Activated naive CD8-positive, alpha-beta T cell treated with anti-CD3 and anti-CD28 coated beads, Interleukin-2, amount 50 U/mL, for 24 hours (primary cell): ENCODE measurements at regions not wholly inside any gene's neighbourhood (a gene's known extent, or its start where the extent isn't known, plus 50 kb on each side); places are given as distances from the start of the nearest gene placed in this dataset.
"Not testable (repeated sequence)": the region's sequence is repeated elsewhere in the genome, so short reads cannot be mapped to it uniquely, and the experiment has no call there.

ENCODE experiments used
- ATAC-seq: fragments of 150-1000 bp; cut with Tn5 transposase; one replicate; pipeline ENCODE4 v1.10.0; 2021
- DNase-seq: peaks from one replicate; pipeline ENCODE4 v3.0.0; 2021
- H3K27ac Mint-ChIP-seq: one replicate; pipeline ENCODE4 v1.8.0; 2021; ENCODE audit warnings: mild to moderate bottlenecking, mixed read lengths
- H3K27me3 Mint-ChIP-seq: one replicate; pipeline ENCODE4 v1.8.0; 2021; ENCODE audit warnings: mixed read lengths
- H3K36me3 Mint-ChIP-seq: one replicate; pipeline ENCODE4 v1.8.0; 2021; ENCODE audit warnings: low read depth, mixed read lengths
- H3K4me1 Mint-ChIP-seq: one replicate; pipeline ENCODE4 v1.8.0; 2021; ENCODE audit warnings: mixed read lengths
- H3K4me3 Mint-ChIP-seq: one replicate; pipeline ENCODE4 v1.8.0; 2021; ENCODE audit warnings: mild to moderate bottlenecking, moderate library complexity, mixed read lengths
- H3K9me3 Mint-ChIP-seq: one replicate; pipeline ENCODE4 v1.8.0; 2021; ENCODE audit warnings: mixed read lengths

GRCh38 chr9:41658706-41659105 is 469.6 kb upstream of the ZNG1F start:
- H3K4me1 Mint-ChIP-seq, H3K36me3 Mint-ChIP-seq, DNase-seq, H3K9me3 Mint-ChIP-seq, H3K4me3 Mint-ChIP-seq, ATAC-seq, H3K27ac Mint-ChIP-seq, H3K27me3 Mint-ChIP-seq: not testable (repeated sequence)

- DNase-seq, H3K27ac Mint-ChIP-seq, H3K4me3 Mint-ChIP-seq, H3K36me3 Mint-ChIP-seq, ATAC-seq, H3K9me3 Mint-ChIP-seq, H3K4me1 Mint-ChIP-seq, H3K27me3 Mint-ChIP-seq: not testable (repeated sequence)
Measured at GRCh38 chr9:41658116-41658515, 469.0 kb upstream of the ZNG1F start.

GRCh38 chr9:41657141-41657540 is 468.0 kb upstream of the ZNG1F start:
- H3K27ac Mint-ChIP-seq, ATAC-seq, H3K27me3 Mint-ChIP-seq, DNase-seq, H3K9me3 Mint-ChIP-seq, H3K36me3 Mint-ChIP-seq, H3K4me1 Mint-ChIP-seq, H3K4me3 Mint-ChIP-seq: not testable (repeated sequence)

- H3K27me3 Mint-ChIP-seq, H3K9me3 Mint-ChIP-seq, H3K27ac Mint-ChIP-seq, H3K4me1 Mint-ChIP-seq, H3K36me3 Mint-ChIP-seq, ATAC-seq, H3K4me3 Mint-ChIP-seq: not testable (repeated sequence)
- peak; percentile 8 for DNase-seq
Measured at GRCh38 chr9:41655071-41655554, 466.0 kb upstream of the ZNG1F start.

GRCh38 chr9:41654349-41654748 is 465.2 kb upstream of the ZNG1F start:
- H3K27me3 Mint-ChIP-seq, DNase-seq, H3K4me1 Mint-ChIP-seq, H3K27ac Mint-ChIP-seq, H3K36me3 Mint-ChIP-seq, ATAC-seq, H3K4me3 Mint-ChIP-seq, H3K9me3 Mint-ChIP-seq: not testable (repeated sequence)

- not testable (repeated sequence) for H3K4me3 Mint-ChIP-seq, ATAC-seq, H3K36me3 Mint-ChIP-seq, DNase-seq, H3K9me3 Mint-ChIP-seq, H3K27ac Mint-ChIP-seq, H3K4me1 Mint-ChIP-seq, H3K27me3 Mint-ChIP-seq
Measured at GRCh38 chr9:41653560-41654340, 464.6 kb upstream of the ZNG1F start.

GRCh38 chr9:41652800-41653199 is 463.7 kb upstream of the ZNG1F start:
- ATAC-seq, H3K36me3 Mint-ChIP-seq, H3K4me3 Mint-ChIP-seq, DNase-seq, H3K9me3 Mint-ChIP-seq, H3K27me3 Mint-ChIP-seq, H3K4me1 Mint-ChIP-seq, H3K27ac Mint-ChIP-seq: not testable (repeated sequence)

GRCh38 chr9:41652100-41652713 is 463.1 kb upstream of the ZNG1F start:
- H3K27ac Mint-ChIP-seq, H3K4me3 Mint-ChIP-seq, H3K9me3 Mint-ChIP-seq: not testable (repeated sequence)

GRCh38 chr9:41650086-41650485 is 461.0 kb upstream of the ZNG1F start:
- not testable (repeated sequence) for H3K4me3 Mint-ChIP-seq, H3K27ac Mint-ChIP-seq, H3K36me3 Mint-ChIP-seq, H3K9me3 Mint-ChIP-seq, DNase-seq, ATAC-seq, H3K4me1 Mint-ChIP-seq, H3K27me3 Mint-ChIP-seq

More at GRCh38 chr9:41652100-41652713, 463.1 kb upstream of the ZNG1F start:
- ATAC-seq, H3K4me1 Mint-ChIP-seq, DNase-seq, H3K27me3 Mint-ChIP-seq, H3K36me3 Mint-ChIP-seq: not testable (repeated sequence)

- H3K27me3 Mint-ChIP-seq, DNase-seq, H3K4me3 Mint-ChIP-seq, H3K36me3 Mint-ChIP-seq, H3K27ac Mint-ChIP-seq, H3K4me1 Mint-ChIP-seq, H3K9me3 Mint-ChIP-seq, ATAC-seq: not testable (repeated sequence)
Measured at GRCh38 chr9:41648564-41648963, 459.4 kb upstream of the ZNG1F start.

- not testable (repeated sequence) for H3K9me3 Mint-ChIP-seq, ATAC-seq, H3K4me1 Mint-ChIP-seq, DNase-seq, H3K36me3 Mint-ChIP-seq, H3K27me3 Mint-ChIP-seq, H3K4me3 Mint-ChIP-seq, H3K27ac Mint-ChIP-seq
Measured at GRCh38 chr9:41646246-41646645, 457.1 kb upstream of the ZNG1F start.

GRCh38 chr9:41643571-41644279 is 454.6 kb upstream of the ZNG1F start:
- H3K36me3 Mint-ChIP-seq, H3K27me3 Mint-ChIP-seq, H3K4me1 Mint-ChIP-seq, H3K9me3 Mint-ChIP-seq, DNase-seq, H3K27ac Mint-ChIP-seq, ATAC-seq, H3K4me3 Mint-ChIP-seq: not testable (repeated sequence)

GRCh38 chr9:41633726-41634125 is 444.6 kb upstream of the ZNG1F start:
- H3K27me3 Mint-ChIP-seq, H3K9me3 Mint-ChIP-seq, H3K4me3 Mint-ChIP-seq, H3K36me3 Mint-ChIP-seq, H3K27ac Mint-ChIP-seq, H3K4me1 Mint-ChIP-seq, ATAC-seq, DNase-seq: not testable (repeated sequence)

- H3K36me3 Mint-ChIP-seq, DNase-seq, H3K4me3 Mint-ChIP-seq, H3K4me1 Mint-ChIP-seq, H3K27ac Mint-ChIP-seq, H3K27me3 Mint-ChIP-seq, ATAC-seq, H3K9me3 Mint-ChIP-seq: not testable (repeated sequence)
Measured at GRCh38 chr9:41623666-41624065, 434.5 kb upstream of the ZNG1F start.

- H3K4me1 Mint-ChIP-seq, H3K36me3 Mint-ChIP-seq, H3K9me3 Mint-ChIP-seq, ATAC-seq, H3K4me3 Mint-ChIP-seq, DNase-seq, H3K27ac Mint-ChIP-seq, H3K27me3 Mint-ChIP-seq: not testable (repeated sequence)
Measured at GRCh38 chr9:41619254-41619653, 430.1 kb upstream of the ZNG1F start.
